ENCODE measurements at regions not wholly inside any gene's neighbourhood (a gene's known extent, or its start where the extent isn't known, plus 50 kb on each side); places are given as distances from the start of the nearest gene placed in this dataset.

GRCh38 chr20:48381353-48382120 is 446.3 kb downstream of the PREX1 start:
- Histone ChIP-seq H3K27ac (no peak overlapping the region), H3K79me2 (ENCODE audit: low read depth) (no peaks in the 10 kb centered on the region), H3K36me3 (ENCODE audit: low read depth) (no peaks in the 10 kb centered on the region), H3K27me3 (ENCODE audit: insufficient read depth, low read depth) (no peaks in the 10 kb centered on the region), H3K4me1 (replicated peaks; ENCODE audit: insufficient read depth) (no peaks in the 10 kb centered on the region), H3K4me2 (no peak overlapping the region), H4K20me1 (ENCODE audit: insufficient read depth) (no peaks in the 10 kb centered on the region), H3K9me3 (ENCODE audit: insufficient read depth, low read depth) (no peaks in the 10 kb centered on the region), H3K4me3 (no peak overlapping the region), H3K9me2 (ENCODE audit: insufficient read depth) (no peaks in the 10 kb centered on the region; the same call in 1 of the 2 replicates), H2AFZ (no peak overlapping the region), H3F3A (ENCODE audit: insufficient read depth, low read depth) (0 out of 2 replicates have a peak, but pooled peaks cover 5% of the 10 kb centered on the region)
- ChIA-PET POLR2A (ENCODE audit: unreplicated experiment) (no interaction called here), CTCF (no interaction called here)
- BruUV-seq (replicated peaks), result no TSS peak
- intact Hi-C loops (cut with micrococcal nuclease; ENCODE audit: unreplicated experiment), result no loop called here
- no peak for DNase-seq
- TF ChIP-seq CTCF (conservative IDR thresholded peaks at IDR 0.05) (no peak), EZH2 (IDR thresholded peaks at IDR 0.05; ENCODE audit: low read depth) (no peak)

GRCh38 chr20:48380661-48381060 is 447.1 kb downstream of the PREX1 start:
- intact Hi-C loops (cut with micrococcal nuclease; ENCODE audit: unreplicated experiment), result no loop called here
- POLR2A ChIA-PET (ENCODE audit: unreplicated experiment), result no interaction called here

GRCh38 chr20:48378976-48379675 is 448.7 kb downstream of the PREX1 start:
- no peak overlapping the region for H2AFZ ChIP-seq
- H3K4me1 ChIP-seq (replicated peaks; ENCODE audit: insufficient read depth), result peaks cover 17% of the 10 kb centered on the region
- no peaks in the 10 kb centered on the region for H3K36me3 ChIP-seq (ENCODE audit: low read depth)
- ChIA-PET POLR2A (ENCODE audit: unreplicated experiment) (no interaction called here), CTCF (no interaction called here)
- H3K9me3 ChIP-seq (ENCODE audit: insufficient read depth, low read depth), result no peaks in the 10 kb centered on the region
- no peaks in the 10 kb centered on the region for H4K20me1 ChIP-seq (ENCODE audit: insufficient read depth)
- TF ChIP-seq EZH2 (IDR thresholded peaks at IDR 0.05; ENCODE audit: low read depth), result no peak
- TF ChIP-seq CTCF (conservative IDR thresholded peaks at IDR 0.05), result no peak
- peaks cover 21% of the 10 kb centered on the region; the same call in 1 of the 2 replicates for H3F3A ChIP-seq (ENCODE audit: insufficient read depth, low read depth)
- no peaks in the 10 kb centered on the region for H3K27me3 ChIP-seq (ENCODE audit: insufficient read depth, low read depth)
- H3K4me2 ChIP-seq, result no peak overlapping the region
- no peak for DNase-seq
- no TSS peak for BruUV-seq (replicated peaks)
- no peaks in the 10 kb centered on the region for H3K79me2 ChIP-seq (ENCODE audit: low read depth)
- no peaks in the 10 kb centered on the region; the same call in 1 of the 2 replicates for H3K9me2 ChIP-seq (ENCODE audit: insufficient read depth)
- H3K4me3 ChIP-seq, result no peak overlapping the region
- no peak overlapping the region for H3K27ac ChIP-seq
- intact Hi-C loops (cut with micrococcal nuclease; ENCODE audit: unreplicated experiment), result no loop called here

More at GRCh38 chr20:48380661-48381060, 447.1 kb downstream of the PREX1 start:
- H3K4me1 ChIP-seq (replicated peaks; ENCODE audit: insufficient read depth), result peaks cover 3% of the 10 kb centered on the region
- CTCF ChIA-PET, result no interaction called here
- DNase-seq, result no peak
- no peaks in the 10 kb centered on the region for H3K9me3 ChIP-seq (ENCODE audit: insufficient read depth, low read depth)
- no peak overlapping the region for H3K27ac ChIP-seq
- BruUV-seq (replicated peaks), result no TSS peak
- no peaks in the 10 kb centered on the region for H3K27me3 ChIP-seq (ENCODE audit: insufficient read depth, low read depth)
- no peaks in the 10 kb centered on the region for H4K20me1 ChIP-seq (ENCODE audit: insufficient read depth)
- H2AFZ ChIP-seq, result no peak overlapping the region
- no peaks in the 10 kb centered on the region; the same call in 1 of the 2 replicates for H3K9me2 ChIP-seq (ENCODE audit: insufficient read depth)
- TF ChIP-seq EZH2 (IDR thresholded peaks at IDR 0.05; ENCODE audit: low read depth), result no peak
- TF ChIP-seq CTCF (conservative IDR thresholded peaks at IDR 0.05), result no peak
- H3F3A ChIP-seq (ENCODE audit: insufficient read depth, low read depth), result peaks cover 7% of the 10 kb centered on the region; the same call in 1 of the 2 replicates
- H3K36me3 ChIP-seq (ENCODE audit: low read depth), result no peaks in the 10 kb centered on the region
- no peak overlapping the region for H3K4me2 ChIP-seq
- no peak overlapping the region for H3K4me3 ChIP-seq
- no peaks in the 10 kb centered on the region for H3K79me2 ChIP-seq (ENCODE audit: low read depth)
